SW 1271 (cell line): ENCODE measurements at regions not wholly inside any gene's neighbourhood (a gene's known extent, or its start where the extent isn't known, plus 50 kb on each side); places are given as distances from the start of the nearest gene placed in this dataset.
"Not testable (repeated sequence)": the region's sequence is repeated elsewhere in the genome, so short reads cannot be mapped to it uniquely, and the experiment has no call there.

ENCODE experiments used
- DNase-seq, 2 experiments: peaks; one replicate each; lab custom pipeline; 2025; lab: John Stamatoyannopoulos, UW

DNA sequence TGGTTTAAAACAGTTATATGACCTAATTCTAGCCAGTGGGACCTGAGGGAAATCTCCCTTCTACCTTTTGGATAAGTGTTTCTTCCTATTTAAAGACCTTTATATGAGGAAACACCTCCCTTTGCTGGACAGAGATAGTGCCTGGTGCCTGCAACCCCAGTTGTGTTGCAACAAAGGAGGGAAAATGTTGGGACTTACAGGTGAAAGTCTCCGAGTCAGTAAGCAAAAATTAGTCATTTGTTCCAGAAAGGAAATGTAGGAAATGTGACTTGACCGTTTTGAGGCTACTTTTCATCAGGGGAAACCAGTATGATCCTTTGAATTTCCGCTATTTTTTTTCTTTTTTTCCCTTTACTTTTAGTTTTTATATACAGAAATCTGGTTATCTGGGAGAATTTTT, 165.5 kb downstream of the DKK1 start:
- DNase-seq, result no peak

DNA sequence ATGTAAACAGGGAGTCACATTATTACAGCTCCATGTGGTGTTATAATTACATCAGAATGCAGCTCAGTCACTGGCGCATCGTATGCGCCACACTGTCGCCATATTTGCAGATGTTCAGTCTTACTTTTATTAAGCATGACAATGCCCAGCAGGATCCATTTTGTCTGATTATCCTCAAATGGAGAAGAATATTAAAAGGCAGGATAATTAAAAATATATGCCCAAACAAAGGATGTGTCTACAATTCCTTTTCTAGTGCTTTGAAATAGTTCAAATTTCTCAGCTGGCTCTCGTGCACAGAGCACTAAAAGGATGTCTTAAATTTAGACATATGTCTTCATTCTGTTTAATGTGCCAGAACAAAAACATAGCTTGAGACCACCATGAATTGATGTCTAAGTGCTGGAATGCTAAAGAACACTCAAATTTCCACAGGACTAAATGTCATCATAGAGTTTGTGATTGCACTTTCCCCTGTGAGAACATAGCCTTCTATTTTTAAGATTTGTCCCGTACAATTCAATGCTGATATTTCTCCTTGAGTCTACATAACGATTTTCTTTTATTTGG, 168.0 kb downstream of the DKK1 start:
- no peak for DNase-seq

DNA sequence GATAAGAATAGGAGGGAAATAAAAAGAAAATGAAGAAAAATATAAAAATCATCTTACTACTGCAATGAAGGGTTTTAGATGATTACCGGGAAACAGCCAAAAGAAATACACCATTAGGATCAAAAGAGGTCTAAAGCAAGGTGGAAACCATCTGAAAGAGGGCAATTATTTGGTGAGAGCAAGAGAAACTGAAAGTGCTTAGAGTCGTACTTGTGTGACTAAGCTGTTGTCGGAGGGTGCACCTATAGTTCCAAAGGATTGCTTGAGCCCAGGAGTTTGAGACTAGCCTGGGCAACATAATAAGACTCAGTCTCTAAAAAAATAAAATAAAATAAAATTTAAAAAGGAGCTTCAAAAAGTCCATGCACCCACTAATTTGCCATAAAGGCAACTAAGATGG, 169.5 kb downstream of the DKK1 start:
- no peak for DNase-seq

DNA sequence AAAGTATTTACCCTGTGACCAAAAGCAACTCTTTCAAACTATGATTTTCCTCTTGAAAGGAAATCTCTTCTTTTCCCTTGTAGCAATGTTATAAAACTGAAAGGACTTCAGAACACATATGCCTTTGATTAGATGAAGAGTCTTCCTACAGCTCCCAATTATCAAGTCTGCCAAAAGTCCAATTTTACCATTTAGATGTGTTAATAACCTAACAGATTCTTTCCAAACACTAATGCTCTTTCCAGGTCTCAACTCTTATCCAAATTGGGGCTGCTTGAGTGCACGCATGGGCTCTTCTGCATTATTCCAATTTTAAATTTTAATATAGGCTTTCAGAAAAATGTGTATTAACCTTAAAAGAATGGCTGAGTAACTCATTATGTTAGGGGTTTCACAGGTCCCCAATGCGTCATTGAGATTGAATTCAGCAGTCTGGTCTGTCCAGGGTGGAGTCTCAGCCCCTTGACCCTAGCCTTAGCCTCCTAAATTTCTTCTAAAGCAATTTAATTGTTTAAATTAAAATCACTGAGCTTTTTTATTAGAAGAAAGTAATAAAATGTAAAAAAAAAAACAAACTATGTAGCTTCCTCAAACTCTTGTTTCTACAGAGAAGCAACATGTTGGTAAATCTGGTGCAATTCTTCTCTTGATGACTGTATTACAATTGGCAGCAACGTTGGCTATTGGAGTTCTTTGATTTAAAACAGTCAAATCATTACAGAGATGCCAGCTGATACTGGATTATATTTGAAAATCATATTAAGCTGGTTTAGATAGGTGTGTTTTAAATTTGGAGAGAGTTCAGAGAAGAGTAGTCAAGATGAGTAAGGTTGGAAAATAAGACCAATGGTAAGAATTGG, 170.4 kb downstream of the DKK1 start:
- DNase-seq, result no peak

DNA sequence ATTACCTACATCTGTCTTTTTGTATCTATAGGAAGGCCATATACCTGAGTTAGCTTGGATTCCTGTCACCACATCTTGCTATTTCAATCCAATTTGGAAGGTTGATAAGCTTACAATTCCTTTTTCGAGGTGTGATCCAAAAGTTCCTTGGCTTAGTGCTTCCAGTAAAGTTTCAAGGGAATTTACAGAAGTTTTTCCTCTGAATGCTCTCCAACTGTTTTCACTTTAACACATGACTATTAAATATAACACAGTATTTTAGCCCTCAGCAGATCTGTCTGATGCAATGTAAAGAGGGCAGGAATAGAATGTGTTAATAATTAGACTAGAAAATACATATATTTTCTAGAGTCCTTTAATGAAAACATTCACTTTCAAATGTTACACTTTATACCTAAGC, 171.4 kb downstream of the DKK1 start:
- no peak for DNase-seq

DNA sequence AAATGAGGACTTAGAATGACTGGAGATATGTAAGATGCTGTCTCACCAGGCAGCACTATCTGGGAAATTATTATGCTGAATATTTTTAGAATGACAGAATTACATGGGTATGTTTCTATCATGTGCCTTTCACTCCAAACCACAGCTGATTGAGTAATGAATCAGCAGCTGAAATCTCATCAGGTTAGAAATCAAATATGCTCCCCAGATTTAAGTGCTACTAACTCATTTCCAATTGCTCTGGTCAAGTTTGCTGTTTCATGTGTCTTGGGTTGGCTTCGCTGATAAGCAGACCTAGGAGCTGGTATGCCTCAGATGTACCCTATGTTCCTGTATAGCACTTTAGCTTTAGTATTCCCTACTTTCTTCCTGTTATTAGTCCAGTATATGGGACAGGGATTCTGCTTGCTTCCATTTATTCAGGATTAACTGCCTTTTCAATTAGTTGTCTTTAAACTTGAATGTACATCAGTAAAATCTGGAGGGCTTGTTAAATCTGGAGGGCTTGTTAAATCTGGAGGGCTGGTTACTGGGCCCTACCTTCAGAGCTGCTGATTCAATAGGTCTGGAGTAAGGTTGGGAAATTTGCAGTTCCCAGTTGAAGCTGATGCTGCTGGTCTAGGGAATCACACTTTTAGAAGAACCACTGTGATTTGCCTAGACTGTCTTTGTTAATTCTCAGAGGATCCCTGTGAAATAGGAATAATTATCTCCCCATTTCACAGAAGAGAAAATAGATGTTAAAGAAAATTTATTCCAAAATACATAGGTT, 172.9 kb downstream of the DKK1 start:
- DNase-seq, result peak; percentile 13 to 68

DNA sequence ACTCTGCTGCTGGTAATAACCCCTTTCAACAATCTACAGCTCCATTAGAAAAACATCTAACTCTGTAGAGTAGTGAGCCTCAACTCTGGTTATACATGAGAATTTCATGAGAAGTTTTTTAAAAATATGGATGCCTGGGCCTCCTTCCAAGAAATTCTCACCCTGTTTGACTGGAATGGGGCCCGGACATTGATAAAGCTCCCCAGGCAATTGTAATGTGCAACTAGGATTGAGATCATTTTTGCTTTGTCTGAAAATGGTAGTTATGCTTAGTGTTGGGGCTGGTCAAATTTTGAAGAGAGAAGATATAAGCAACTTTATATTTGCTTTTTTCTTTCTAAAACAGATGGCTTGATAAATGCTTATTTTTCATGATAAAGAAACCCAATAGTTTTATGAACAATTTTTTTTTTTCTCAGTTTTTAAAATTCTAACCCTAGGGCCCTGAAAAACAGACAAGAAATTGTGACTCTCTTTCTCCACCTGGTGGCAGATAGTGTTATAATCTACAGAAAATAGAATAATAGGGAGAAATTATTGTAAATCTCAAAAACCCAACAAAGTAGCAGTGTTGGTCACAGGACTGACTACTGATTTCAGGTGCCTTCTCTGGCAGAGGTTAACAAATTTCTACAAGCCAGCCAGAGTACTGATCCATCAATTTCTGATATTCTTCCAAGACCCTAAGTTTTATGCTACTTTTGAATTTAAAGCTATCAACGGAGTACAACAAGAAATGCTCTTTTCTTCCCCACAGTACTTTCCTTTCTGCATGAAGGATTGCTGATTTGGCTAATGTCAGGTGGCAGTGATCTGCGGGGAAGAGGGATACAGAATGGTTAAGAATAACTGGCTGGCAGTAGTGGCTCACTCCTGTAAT, 174.8 kb downstream of the DKK1 start:
- peak in 1 of 2 experiments; percentile 36 for DNase-seq

DNA sequence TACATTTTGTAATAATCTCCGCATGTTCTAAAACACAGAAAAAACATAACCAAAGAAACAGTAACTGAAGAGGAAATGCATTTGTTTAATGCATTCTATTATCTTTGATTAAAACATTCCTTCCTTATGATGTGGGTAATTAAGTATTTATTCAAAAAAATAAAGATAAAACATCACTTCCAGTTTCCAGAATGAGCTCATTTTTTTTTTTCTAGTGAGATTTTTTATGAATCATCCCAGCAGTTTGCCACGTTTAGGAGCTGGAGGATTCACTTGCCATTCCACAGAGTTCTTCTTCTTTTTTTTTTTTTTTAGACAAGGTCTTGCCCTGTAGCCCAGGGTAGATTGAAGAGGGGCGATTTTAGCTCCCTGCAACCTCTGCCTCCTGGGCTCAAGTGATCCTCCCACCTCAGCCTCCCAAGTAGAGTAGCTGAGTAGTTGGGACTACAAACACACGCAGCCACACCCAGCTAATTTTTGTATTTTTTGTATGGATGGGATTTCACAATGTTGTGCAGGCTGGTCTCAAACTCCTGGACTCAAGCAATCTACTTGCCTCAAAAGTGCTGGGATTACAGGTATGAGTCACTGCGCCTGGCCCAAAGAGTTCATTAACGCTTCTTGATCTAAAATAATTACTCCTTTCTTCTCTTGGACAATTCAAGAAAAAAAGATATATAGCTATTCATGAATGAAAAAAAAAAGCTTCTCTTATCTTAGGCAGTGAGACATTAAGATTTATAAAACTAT, 177.3 kb downstream of the DKK1 start:
- DNase-seq, result no peak

DNA sequence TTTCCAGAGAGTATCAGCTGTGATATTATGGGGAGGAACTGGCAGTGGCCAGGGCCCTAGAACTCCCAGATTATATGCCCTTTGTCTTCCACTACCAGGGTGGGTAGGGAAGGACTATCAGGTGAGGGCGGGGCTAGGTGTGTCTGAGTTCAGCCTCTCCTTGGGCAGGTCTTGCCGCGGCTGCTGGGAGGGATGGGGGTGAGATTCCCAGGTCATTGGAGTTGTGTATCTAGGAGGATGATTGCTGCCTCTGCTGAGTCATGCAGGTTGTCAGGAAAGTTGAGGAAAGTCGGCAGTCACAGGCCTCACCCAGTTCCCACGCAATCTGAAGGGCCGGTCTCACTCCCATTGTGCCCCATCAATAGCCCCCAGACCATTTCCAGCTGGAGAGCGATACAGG, 185.2 kb downstream of the DKK1 start:
- DNase-seq, result no peak

DNA sequence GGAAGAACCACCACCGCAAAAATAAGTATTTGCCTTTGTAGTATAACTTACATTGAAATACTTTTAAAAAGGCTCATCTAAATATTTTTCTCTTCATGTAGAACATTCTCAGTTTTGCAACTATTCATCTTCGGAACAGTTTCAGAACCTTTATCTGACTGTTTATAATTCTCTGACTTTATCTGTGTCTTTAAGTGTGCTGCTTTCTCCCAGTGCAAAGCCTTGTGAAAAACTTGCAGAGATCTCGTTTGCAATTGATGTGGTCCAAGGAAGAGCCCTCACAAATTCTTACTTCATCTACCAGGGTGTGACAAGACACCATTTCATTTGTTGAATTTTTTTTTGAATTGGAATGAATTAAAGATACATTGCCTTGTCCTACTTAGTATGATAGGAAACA, 186.4 kb downstream of the DKK1 start:
- no peak for DNase-seq

DNA sequence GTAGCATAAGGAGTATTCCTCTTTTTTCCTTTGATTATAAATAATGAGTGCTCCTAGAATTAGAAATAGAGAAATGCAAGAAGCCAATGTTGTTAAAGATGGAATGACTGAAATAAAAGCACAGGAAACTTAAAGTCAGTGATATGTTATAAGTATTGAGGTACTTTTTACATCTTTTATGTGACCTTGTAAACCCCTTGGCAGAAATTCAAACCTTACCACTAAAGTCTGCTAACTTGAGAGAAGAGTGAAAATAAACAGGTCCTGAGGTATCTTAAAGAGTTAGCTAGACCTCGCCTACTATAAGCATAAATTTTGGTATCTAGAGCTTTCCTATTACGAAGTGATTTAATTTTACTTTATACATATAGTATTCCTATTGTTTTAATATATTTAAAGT, 188.2 kb downstream of the DKK1 start:
- DNase-seq, result no peak

DNA sequence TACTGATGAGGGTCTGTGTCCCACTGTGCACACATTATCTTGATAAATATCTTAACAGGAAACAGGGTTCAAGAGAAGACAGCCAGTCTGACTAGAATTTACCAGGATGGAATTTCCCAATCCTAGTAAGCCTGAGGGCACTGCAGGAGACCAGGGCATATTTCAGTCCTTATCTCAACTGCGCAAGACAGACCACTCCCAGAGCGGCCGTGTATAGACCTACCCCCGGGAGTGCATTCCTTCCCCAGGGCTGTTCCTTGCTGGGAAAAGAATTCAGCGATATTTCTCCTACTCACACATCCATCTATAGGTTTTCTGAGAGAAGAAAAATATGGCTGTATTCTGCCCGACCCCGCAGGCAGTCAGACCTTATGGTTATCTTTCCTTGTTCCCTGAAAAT, 191.3 kb downstream of the DKK1 start:
- not testable (repeated sequence) for DNase-seq

DNA sequence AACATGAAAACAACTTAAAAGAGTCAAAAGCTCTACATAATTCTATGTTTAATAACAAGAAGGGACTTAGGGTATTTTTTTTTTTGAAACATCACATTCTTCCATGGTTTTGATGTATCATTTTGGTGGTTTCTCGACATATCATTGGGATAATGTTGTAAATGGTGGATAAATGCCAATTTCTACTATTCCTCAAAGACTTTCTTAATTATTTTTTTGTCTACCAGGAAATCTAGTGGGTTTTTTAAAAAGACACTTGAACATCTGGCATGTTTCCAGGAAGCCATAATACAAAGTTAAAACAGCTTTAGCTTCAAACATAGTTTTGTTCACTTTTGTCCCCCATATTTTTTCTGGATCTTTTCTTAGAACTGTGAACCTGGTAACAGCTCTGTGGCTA, 200.4 kb downstream of the DKK1 start:
- no peak for DNase-seq

DNA sequence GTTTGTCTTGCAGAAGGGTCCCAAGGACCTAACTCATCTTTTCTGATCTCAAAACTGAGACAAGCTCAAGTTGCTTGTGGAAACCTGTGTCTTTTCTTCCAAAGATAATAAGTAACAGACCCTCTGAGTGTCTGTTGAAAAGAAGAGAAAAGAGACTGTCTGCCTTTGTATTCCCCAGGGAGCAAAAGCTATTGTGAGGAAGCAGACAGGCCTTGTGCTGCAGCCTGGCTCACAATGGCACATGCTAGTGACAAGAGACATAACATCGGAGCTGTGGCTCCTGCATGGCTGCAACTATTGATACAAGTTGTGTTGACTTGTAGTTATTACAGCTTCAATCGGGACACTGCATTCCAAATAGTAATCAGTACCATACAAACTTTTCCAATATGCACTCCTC, 202.9 kb downstream of the DKK1 start:
- no peak for DNase-seq

DNA sequence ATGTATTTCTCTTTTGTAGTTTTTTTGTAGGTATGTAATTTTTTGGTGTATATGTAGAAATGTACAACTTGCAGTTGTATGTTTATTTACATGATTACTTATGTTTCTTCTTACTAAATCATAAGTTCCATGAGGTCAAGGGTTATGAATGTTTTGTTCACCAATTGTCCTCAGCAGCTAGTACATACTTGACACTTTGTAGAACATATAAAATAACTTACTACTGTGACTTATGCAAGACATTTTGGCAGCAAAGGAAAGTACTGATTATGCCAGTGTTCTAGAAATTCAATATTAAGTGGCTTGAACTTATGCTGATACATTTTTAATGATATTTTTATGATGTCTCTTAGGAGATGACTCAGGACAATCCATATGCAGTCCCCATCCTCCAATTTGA, 209.6 kb downstream of the DKK1 start:
- DNase-seq, result no peak

DNA sequence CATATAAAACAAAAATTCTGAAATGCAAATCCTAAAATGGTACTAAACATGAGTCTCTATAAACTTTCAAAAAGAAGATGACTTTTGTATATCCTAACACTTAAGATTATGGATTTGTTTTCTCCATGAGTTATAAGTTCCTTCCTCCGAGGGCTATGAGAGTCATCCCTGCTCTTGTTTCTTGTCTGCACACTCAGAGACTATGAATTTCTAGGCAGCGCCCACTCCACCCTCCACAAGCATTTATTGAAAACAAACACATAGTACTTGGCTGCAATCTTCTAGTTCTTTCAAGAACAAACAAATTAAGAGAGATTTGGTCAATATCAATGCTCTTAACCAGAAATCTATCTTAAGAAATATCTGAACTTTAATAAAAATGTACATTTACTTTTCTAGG, 211.7 kb downstream of the DKK1 start:
- no peak for DNase-seq

DNA sequence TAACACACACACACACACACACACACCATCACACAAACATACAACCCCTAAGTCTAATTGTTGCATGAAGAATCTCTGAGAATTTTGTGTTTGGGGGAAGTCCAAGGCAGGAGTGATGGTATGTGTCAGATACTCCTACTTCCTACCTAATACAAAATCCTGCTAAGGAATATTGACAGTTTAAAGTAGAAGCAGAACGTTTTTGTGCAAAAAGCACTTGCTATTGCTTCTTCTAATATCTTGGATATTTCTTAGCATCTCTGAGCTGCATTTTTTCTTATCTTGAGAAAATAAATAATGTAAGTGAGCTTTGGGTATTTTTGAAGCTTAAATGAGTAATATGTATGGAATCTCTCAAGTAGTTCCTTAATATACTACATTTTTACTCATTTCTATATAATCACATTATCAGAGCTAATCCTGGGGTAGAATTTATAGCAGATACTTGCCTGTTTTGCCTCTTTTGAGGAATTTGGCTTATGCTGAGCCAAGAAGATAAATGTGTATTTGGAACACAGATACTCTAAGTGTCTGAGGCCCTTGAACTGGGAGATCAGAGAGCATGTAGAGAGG, 212.3 kb downstream of the DKK1 start:
- DNase-seq, result no peak

DNA sequence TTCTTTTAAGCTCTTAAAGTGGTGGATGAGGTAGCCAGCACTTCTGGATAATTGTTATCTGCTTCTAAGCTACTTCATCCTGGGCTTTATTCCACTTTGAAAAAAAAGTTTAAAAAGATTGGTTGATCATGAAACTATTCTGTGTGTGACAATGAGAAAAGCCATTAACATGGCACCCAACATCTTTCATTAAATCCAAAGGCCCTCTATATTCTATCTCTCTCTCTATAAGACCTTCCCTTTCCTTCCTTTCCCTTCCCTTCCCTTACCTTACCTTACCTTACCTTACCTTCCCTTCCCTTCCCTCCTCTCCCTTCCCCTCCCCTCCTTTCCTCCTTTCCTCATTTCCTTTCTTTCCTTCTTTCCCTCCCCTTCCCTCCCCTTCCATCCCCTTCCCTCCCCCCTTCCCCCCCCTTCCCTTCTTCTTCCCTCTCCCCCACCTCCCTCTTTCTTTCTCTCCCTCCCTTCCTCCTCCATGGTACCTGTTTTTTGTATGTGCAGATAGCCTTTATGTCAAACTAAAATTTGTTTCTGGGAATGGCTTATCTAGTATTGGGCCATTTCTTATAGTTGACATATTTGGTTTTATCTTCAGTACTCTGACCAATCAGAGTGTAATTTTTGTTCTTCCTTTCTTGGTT, 218.7 kb downstream of the DKK1 start:
- DNase-seq, result no peak

DNA sequence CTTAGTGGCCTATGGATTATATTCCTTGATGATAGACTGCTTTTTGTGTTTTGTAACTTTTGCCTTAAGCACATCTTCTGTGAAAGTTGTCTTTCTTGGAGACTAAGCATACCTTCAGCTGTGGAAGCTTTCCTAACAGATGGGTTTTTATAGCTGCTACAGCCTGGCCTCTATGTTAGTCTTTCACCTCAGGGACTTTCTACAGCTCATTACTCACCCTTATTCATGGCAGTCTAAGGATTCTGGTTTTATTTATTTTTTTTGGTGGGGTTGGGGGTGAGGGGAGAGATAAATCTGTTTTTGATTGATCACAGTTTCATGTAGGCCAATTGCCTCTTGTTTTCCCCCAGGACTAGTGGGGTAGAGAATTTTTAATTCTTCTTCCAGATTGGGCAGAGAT, 219.9 kb downstream of the DKK1 start:
- DNase-seq, result no peak

DNA sequence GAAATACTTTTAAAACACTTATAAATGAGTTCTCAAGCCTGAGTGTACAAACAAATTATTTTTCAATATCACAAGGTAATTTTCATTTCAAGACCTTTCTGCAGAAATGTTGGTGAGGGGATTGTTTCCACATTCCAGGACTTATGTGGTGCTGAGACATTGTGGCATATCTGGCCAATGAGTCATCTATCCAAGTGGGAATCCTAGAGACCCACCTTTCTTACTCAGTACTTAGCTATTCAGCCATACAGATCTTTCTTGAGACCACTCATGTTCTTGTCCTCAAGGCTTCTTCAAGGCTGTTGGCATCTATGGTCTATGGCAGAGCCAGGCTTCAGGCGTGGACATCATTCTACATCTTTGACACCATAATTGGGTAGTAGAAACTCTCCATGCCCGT, 225.4 kb downstream of the DKK1 start:
- DNase-seq, result peak; percentile 3 to 20
